Retina (tissue), 1 donor: ENCODE measurements at regions not wholly inside any gene's neighbourhood (a gene's known extent, or its start where the extent isn't known, plus 50 kb on each side); places are given as distances from the start of the nearest gene placed in this dataset.

Source experiments
- DNase-seq: peaks from one replicate; pipeline ENCODE4 v3.0.0-alpha.2; 2016

DNA sequence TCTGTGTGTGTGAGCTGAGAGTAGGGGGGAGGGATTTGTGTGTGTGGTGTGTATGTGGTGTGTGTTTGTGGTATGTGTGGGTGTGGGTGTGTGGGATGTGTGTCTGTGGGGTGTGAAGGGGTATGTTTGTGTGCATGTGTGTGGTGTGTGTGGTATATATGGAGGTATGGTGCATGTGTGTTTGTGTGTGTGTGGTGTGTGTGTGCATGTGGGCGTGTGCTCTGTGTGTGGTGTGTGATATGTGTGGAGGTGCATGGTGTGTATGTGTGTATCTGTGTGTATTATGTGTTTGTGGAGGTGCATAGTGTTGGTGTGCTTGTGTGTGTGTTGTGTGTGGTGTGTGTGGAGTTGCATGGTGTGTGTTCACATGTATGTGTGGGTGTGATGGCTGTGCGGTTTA lies 106.0 kb downstream of the CMPK2 start:
- no peak for DNase-seq

DNA sequence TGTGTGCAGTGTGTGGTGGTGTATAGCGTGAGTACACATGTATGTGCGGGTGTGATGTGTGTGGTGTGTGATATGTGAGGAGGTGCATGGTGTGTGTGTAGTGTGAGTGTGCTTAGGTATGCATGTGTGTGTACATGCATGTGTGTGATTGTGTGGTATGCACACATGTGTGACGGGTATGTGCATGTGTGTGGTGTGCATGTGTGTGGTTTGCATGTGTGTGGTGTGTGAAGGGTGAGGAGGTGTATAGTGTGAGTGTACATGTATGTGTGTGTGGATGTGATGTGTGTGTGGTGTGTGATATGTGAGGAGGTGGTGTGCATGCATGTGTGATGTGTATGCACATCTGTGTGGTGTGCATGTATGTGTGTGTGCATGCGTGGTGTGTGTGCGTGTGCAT lies 105.6 kb downstream of the CMPK2 start:
- no peak for DNase-seq

- DNase-seq: no peak
Observed at GRCh38 chr2:6764968-6765723, 100.6 kb downstream of the CMPK2 start.

DNA sequence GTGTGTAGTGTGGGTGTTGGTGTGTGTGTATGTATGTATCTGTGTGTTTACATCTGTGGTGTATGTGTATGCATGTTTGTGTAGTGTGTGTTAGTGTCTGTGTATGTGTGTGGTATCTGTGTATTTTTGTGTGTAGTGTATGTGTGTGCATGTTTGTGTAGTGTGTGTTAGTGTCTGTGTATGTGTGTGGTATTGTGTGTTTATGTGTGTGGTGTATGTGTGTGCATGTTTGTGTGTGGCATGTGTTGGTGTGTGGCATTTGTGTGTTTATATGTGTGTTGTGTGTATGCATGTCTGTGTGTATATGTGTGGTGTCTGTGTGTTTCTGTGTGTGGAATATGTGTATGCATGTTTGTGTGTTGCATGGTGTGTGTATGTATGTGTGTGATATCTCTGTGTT lies 96.4 kb downstream of the CMPK2 start:
- no peak for DNase-seq

- no peak for DNase-seq
Observed at GRCh38 chr2:6770006-6770405, 95.7 kb downstream of the CMPK2 start.

GRCh38 chr2:6771634-6772611 lies 93.8 kb downstream of the CMPK2 start:
- DNase-seq: peak; percentile 89

- peak; percentile 96 for DNase-seq
Observed at GRCh38 chr2:6773007-6773693, 92.6 kb downstream of the CMPK2 start.

DNA sequence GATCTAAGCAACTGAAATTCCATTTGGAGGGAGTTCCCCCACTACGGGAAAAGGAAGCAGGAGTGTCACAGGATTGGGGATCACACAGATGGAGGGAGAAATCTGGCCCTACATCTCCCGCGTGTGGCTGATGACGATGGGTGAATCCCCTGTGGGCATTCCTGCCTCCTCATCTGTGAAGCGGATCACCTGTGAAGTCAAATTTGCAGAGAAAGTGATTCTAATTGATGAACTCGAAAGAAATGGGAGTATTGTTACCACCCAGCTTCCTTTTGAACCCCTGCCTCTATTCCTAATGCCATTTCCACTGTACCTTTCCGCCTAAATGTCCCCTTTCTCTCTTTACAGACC lies 92.0 kb downstream of the CMPK2 start:
- no peak for DNase-seq

GRCh38 chr2:6776125-6776524 lies 89.6 kb downstream of the CMPK2 start:
- no peak for DNase-seq

DNA sequence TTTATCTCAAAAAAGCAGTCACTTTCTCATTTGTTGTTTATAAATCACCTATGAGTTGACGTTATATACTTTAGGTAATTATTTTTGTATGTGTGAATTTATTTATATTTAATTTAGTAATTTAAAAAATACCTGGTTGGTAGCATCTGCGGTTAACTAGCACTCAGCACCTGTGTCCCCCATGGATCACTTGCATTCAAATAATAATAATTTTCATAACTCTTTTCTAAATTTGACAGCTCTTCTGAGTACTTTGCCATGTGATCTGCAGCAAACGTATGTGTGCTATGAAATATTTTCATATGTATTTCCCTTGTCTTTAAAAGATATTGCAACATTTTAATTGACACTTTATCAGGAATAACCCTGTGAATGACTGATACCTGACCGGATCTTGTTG lies 88.1 kb downstream of the CMPK2 start:
- DNase-seq: no peak

DNA sequence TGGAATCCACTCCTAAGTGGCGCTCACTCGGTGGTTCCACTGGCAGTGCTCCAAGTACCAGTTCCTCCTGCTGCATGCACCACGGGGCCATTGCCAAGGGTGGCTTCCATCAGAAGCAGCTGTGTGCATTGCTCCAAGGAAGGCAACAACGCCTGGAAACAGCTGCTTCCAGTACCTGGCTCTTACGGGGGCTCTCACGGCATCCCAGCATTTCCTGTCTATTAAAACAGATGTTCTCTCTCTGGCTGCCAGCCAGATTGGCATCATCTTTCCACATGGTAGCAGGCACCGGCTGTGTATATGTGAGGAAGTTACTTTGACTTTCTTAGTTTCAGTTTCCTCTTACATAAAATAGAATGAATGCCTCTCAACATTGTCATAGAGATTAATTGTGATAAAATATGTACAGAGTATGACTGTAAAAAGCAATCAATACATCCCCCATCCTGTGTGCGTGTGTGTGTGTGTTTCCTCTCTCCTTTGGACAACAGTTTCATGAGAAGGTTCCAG lies 84.9 kb downstream of the CMPK2 start:
- no peak for DNase-seq

DNA sequence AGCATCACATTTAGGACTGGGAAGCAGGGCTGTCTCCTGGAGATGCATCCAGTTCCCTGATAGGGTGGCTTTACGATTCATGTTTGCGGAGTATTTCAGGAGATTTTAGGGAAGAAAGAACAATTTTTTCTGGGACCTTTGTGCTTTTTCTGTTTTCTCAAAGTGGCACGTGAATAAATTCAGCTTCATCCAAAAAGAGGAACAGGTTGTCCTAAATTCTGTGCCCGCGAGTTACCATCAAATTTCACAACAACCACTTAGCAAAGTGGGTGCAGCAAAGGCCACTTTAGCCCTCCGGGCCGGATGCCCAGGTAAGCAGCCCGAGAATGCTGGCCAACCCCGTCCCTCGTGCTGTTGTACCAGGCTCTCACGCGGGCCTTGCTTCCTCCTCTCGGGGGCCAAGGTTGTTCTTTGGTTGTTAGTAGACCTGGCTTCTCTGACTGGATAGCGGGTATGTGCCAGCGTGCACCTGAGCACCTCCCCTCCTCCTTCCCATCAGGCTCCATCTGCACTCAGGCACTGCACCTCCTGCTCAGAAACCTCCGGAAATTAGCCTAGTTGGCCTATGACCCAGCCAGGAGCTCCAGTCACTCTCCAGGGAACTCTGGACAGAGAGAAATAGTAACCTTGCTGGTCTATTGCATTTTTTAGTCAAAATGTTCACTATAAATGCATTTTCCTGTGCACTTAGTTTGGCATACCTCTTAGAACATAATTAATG lies 83.0 kb downstream of the CMPK2 start:
- no peak for DNase-seq

- no peak for DNase-seq
Observed at GRCh38 chr2:6783238-6783614, 82.5 kb downstream of the CMPK2 start.

- DNase-seq: no peak
Observed at GRCh38 chr2:6784291-6784690, 81.4 kb downstream of the CMPK2 start.

DNA sequence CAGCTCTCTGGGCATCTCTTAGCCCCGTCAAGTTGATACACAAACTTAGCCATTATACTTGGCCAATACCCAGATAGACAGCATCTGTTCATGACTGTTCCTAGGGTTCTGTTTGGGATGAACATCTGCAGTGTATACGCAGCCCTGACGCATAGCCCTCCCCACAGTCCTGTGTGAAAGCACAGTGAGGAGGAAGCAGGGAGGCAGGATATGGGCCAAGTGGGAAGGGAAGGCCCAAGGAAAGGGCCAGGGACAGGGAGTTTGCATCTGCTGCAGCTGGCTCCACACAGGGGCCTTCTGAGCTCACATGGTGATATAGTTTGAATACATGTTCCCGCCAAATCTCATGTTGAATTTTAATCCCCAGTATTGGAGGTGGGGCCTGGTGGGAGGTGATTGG lies 80.2 kb downstream of the CMPK2 start:
- DNase-seq: no peak

DNA sequence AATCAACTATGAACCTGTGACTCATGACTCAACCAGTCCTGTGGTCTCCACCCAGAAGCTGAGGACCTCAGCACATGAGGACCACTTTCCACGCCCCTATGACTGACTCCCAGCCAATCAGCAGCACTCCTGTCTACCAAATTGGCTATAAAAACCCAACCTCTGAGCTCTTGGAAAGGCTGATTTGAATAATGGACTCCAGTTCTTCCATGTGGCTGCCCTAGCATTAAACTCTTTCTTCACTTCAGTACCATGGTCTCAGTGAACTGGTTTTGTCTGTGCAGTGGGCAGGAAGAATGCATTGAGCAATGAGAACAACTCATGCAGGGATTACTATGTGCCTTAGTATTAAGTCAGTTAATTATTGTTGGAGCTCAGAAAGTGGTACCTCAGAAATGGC lies 78.3 kb downstream of the CMPK2 start:
- no peak for DNase-seq

DNA sequence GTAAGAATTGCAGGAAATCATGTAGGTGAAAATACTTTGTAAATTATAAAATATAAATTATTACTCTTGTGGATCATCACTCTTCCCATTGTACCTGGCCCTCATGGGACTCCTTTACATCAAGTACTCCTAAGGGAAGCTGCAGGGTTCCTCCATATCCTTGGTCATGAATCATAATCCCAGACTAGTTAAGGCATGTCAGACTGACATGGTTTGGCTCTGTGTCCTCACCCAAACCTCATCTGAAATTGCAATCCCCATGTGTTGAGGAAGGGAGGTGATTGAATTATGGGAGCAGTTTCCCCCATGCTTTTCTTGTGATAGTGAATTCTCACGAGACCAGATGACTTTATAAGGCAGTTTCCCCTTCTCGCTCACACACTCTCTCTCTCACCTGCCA lies 77.1 kb downstream of the CMPK2 start:
- no peak for DNase-seq

DNA sequence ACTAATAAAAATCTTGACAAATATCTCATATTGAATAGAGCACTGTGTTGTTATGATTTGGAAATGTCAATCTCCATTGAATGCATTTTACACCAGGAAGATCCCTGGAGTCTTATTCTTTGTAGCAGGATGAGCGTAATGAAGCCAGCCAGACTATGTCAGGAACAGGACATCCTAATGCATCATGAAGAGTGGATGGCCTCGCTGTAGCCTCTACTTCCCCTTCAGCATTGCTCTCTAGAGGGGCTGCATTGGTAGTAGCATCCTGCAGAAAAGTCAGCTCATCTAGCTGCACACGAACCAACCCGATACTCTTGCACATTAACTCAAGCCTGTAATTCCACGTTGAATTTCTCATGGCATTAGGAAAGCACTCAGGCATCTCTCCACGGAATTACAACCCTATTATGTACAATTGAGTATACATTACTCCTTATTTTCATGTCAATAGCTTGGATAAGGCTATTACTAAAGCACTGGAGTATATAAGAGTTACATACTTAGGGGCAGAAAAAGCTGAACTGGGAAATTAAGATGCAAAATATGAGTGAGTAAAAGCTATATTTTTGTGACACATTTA lies 76.1 kb downstream of the CMPK2 start:
- DNase-seq: no peak

DNA sequence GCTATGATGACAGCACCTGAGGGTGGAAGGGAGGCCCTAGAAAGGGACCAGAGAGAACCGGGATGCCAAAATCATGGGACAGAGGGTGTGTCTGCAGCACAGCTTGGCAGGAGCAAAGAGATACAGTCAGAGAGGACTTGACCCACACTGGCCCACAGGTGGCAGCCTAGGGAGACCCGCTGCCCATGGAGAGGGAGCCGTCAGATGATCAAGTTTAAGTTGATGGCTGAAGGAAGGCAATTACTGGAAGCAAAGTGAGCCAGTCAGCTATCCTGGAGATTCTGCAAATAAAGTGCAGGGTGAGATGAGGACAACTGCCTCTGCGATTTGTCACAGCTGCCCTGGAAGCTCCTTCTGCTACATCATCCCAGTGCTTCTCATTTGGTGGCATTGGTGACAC lies 74.0 kb downstream of the CMPK2 start:
- DNase-seq: no peak

DNA sequence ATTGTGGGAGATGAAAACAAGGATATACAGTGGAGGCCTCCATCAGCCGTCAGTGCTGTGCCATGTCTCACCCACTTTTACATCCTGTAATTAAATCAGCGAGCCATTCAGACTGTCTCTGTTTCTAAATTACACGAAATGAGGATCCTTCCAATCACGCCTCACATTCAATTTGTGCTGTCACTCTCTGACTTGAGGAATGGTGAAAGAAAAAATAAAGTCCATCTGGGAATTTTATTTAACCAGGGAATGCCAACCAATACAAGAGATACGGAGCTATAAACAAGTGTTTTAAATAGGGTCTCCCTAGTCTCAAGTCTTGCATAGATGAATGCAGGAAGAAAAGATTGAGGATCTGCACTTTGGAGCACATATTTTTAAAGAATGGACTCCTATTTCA lies 72.8 kb downstream of the CMPK2 start:
- DNase-seq: no peak

- no peak for DNase-seq
Observed at GRCh38 chr2:6793371-6793770, 72.3 kb downstream of the CMPK2 start.

DNA sequence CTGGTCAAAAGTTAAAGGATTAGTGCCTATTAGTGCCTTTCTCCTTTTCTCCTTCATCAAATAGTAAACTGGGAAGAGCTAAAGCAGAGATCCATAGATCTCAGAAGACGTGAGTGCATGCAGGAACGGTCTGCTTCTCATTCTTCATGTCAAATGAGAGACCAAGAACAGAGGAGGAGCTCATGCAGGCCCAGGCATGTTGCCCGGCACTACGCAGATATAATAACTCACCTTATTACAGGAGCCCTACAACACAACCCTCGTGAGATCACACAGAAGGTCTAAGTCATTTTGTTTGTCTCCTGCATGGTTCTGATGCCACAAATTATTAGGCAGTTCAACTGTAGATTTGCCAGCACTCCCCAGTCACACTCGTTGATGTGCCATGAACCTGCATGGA lies 71.8 kb downstream of the CMPK2 start:
- no peak for DNase-seq
